ENCODE measurements at regions not wholly inside any gene's neighbourhood (a gene's known extent, or its start where the extent isn't known, plus 50 kb on each side); places are given as distances from the start of the nearest gene placed in this dataset.

DNA sequence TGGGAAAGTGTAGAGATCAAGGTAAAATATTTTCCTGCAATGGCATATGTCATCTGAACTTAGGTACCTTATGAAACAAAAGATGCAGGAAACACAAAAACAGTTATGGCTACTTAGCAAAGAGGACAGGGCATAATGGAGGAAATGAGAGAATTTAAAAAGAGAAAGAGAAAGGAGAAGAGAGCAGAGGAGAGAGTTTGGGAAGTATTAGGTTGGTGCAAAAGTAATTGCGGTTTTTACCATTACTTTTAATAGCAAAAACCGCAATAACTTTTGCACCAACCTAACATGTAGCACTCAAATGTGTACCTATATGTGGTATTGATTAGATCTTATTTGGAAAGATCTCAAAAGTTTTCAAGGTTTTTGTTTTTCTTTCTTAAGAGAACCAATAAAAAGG, 160.1 kb upstream of the ACTBL2 start (continued):
- TF ChIP-seq, protein P1, sequence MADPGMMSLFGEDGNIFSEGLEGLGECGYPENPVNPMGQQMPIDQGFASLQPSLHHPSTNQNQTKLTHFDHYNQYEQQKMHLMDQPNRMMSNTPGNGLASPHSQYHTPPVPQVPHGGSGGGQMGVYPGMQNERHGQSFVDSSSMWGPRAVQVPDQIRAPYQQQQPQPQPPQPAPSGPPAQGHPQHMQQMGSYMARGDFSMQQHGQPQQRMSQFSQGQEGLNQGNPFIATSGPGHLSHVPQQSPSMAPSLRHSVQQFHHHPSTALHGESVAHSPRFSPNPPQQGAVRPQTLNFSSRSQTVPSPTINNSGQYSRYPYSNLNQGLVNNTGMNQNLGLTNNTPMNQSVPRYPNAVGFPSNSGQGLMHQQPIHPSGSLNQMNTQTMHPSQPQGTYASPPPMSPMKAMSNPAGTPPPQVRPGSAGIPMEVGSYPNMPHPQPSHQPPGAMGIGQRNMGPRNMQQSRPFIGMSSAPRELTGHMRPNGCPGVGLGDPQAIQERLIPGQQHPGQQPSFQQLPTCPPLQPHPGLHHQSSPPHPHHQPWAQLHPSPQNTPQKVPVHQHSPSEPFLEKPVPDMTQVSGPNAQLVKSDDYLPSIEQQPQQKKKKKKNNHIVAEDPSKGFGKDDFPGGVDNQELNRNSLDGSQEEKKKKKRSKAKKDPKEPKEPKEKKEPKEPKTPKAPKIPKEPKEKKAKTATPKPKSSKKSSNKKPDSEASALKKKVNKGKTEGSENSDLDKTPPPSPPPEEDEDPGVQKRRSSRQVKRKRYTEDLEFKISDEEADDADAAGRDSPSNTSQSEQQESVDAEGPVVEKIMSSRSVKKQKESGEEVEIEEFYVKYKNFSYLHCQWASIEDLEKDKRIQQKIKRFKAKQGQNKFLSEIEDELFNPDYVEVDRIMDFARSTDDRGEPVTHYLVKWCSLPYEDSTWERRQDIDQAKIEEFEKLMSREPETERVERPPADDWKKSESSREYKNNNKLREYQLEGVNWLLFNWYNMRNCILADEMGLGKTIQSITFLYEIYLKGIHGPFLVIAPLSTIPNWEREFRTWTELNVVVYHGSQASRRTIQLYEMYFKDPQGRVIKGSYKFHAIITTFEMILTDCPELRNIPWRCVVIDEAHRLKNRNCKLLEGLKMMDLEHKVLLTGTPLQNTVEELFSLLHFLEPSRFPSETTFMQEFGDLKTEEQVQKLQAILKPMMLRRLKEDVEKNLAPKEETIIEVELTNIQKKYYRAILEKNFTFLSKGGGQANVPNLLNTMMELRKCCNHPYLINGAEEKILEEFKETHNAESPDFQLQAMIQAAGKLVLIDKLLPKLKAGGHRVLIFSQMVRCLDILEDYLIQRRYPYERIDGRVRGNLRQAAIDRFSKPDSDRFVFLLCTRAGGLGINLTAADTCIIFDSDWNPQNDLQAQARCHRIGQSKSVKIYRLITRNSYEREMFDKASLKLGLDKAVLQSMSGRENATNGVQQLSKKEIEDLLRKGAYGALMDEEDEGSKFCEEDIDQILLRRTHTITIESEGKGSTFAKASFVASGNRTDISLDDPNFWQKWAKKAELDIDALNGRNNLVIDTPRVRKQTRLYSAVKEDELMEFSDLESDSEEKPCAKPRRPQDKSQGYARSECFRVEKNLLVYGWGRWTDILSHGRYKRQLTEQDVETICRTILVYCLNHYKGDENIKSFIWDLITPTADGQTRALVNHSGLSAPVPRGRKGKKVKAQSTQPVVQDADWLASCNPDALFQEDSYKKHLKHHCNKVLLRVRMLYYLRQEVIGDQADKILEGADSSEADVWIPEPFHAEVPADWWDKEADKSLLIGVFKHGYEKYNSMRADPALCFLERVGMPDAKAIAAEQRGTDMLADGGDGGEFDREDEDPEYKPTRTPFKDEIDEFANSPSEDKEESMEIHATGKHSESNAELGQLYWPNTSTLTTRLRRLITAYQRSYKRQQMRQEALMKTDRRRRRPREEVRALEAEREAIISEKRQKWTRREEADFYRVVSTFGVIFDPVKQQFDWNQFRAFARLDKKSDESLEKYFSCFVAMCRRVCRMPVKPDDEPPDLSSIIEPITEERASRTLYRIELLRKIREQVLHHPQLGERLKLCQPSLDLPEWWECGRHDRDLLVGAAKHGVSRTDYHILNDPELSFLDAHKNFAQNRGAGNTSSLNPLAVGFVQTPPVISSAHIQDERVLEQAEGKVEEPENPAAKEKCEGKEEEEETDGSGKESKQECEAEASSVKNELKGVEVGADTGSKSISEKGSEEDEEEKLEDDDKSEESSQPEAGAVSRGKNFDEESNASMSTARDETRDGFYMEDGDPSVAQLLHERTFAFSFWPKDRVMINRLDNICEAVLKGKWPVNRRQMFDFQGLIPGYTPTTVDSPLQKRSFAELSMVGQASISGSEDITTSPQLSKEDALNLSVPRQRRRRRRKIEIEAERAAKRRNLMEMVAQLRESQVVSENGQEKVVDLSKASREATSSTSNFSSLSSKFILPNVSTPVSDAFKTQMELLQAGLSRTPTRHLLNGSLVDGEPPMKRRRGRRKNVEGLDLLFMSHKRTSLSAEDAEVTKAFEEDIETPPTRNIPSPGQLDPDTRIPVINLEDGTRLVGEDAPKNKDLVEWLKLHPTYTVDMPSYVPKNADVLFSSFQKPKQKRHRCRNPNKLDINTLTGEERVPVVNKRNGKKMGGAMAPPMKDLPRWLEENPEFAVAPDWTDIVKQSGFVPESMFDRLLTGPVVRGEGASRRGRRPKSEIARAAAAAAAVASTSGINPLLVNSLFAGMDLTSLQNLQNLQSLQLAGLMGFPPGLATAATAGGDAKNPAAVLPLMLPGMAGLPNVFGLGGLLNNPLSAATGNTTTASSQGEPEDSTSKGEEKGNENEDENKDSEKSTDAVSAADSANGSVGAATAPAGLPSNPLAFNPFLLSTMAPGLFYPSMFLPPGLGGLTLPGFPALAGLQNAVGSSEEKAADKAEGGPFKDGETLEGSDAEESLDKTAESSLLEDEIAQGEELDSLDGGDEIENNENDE (IDR thresholded peaks at IDR 0.05; ENCODE audit: insufficient replicate concordance, low read length), result no peak
- TF ChIP-seq ASH2L (IDR thresholded peaks at IDR 0.05; ENCODE audit: low read length), result no peak

All from H1 (cell line).